ENCODE measurements at regions not wholly inside any gene's neighbourhood (a gene's known extent, or its start where the extent isn't known, plus 50 kb on each side); places are given as distances from the start of the nearest gene placed in this dataset.

DNA sequence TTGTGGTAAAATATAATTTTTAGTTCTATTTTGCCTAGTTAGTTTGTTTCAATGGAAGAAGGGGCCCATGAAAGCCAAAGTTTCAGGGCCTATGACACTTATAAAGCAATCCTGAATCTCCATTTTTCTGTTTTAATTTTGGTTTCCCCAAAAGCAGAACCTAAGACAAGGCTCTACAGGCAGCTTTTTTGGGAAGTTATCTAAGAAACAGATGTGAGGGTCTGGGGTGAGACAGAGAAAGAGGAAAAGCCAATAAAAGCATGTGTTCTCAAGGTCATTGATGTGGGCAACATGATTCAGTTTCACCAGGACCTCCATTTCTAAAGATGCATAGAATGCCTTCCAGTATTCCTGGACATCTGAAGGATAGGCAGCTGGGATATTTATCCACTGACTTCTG lies 598.5 kb downstream of the PDCD6IP start:
- H3K27ac Mint-ChIP-seq (ENCODE audit: unreplicated experiment), result no peak overlapping the region
- H3K27me3 Mint-ChIP-seq (ENCODE audit: low read depth), result no peaks in the 10 kb centered on the region
- H3K4me1 Mint-ChIP-seq (ENCODE audit: low read depth), result peaks cover 4% of the 10 kb centered on the region
- DNase-seq (ENCODE audit: low spot score), result no peak
- H3K9me3 Mint-ChIP-seq (ENCODE audit: low read depth), result peaks cover 31% of the 10 kb centered on the region
- TF ChIP-seq, protein P1, sequence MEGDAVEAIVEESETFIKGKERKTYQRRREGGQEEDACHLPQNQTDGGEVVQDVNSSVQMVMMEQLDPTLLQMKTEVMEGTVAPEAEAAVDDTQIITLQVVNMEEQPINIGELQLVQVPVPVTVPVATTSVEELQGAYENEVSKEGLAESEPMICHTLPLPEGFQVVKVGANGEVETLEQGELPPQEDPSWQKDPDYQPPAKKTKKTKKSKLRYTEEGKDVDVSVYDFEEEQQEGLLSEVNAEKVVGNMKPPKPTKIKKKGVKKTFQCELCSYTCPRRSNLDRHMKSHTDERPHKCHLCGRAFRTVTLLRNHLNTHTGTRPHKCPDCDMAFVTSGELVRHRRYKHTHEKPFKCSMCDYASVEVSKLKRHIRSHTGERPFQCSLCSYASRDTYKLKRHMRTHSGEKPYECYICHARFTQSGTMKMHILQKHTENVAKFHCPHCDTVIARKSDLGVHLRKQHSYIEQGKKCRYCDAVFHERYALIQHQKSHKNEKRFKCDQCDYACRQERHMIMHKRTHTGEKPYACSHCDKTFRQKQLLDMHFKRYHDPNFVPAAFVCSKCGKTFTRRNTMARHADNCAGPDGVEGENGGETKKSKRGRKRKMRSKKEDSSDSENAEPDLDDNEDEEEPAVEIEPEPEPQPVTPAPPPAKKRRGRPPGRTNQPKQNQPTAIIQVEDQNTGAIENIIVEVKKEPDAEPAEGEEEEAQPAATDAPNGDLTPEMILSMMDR (IDR thresholded peaks at IDR 0.05), result no peak
- H3K36me3 Mint-ChIP-seq (ENCODE audit: low read depth), result peaks cover 2% of the 10 kb centered on the region
- no peak overlapping the region for H3K4me3 Mint-ChIP-seq (ENCODE audit: unreplicated experiment)

DNA sequence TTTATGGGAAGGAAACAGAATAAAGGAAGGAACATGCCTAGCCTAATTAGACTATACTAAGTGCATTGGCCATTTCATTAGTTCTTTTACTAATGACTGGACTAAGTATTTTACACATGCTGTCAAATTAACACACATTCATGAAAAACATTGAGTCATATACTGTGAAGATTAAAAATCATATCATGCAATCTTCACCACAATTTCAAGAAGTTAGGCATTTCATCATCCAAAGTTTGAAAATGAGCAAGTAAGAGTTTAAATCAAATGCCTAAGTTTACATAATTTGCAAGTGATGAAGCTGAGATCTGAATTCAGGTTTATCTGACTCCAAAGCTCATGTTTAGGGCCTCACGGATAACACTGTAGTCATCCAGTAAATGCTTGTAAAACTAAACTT lies 601.0 kb downstream of the PDCD6IP start:
- DNase-seq (ENCODE audit: low spot score), result no peak
- no peak overlapping the region for H3K27ac Mint-ChIP-seq (ENCODE audit: unreplicated experiment)
- TF ChIP-seq, protein P1 (IDR thresholded peaks at IDR 0.05), result no peak
- H3K4me3 Mint-ChIP-seq (ENCODE audit: unreplicated experiment), result no peak overlapping the region
- peaks cover 4% of the 10 kb centered on the region for H3K4me1 Mint-ChIP-seq (ENCODE audit: low read depth)
- H3K9me3 Mint-ChIP-seq (ENCODE audit: low read depth), result peaks cover 17% of the 10 kb centered on the region
- H3K27me3 Mint-ChIP-seq (ENCODE audit: low read depth), result no peaks in the 10 kb centered on the region
- peaks cover 2% of the 10 kb centered on the region for H3K36me3 Mint-ChIP-seq (ENCODE audit: low read depth)

DNA sequence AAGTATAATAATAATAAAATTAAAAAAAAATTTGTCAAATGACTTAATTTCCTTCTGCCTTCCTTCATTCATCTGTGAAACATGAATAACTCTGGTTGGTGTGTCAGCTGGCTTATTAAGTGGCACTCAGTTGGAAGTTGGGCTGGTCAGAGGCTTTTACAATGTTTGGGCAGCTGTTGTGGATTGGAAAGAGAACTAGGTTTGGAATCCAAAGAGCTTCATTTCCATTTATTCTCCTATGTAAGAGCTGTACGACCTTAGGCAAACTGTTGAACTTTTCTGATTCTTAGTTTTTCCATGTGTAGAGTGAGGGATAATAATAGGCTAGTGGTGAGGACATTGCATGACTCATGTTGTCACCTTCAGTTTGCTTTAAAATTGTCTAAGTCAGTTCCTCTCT lies 606.7 kb downstream of the PDCD6IP start:
- Mint-ChIP-seq H3K27me3 (ENCODE audit: low read depth) (peaks cover 2% of the 10 kb centered on the region), H3K27ac (ENCODE audit: unreplicated experiment) (no peak overlapping the region), H3K4me1 (ENCODE audit: low read depth) (peaks cover 7% of the 10 kb centered on the region), H3K4me3 (ENCODE audit: unreplicated experiment) (no peak overlapping the region), H3K9me3 (ENCODE audit: low read depth) (peaks cover 10% of the 10 kb centered on the region), H3K36me3 (ENCODE audit: low read depth) (peaks cover 2% of the 10 kb centered on the region)
- TF ChIP-seq, protein P1 (IDR thresholded peaks at IDR 0.05), result no peak
- no peak for DNase-seq (ENCODE audit: low spot score)

- H3K36me3 Mint-ChIP-seq (ENCODE audit: low read depth), result no peaks in the 10 kb centered on the region
- H3K9me3 Mint-ChIP-seq (ENCODE audit: low read depth), result no peaks in the 10 kb centered on the region
- H3K27ac Mint-ChIP-seq (ENCODE audit: unreplicated experiment), result no peak overlapping the region
- DNase-seq (ENCODE audit: low spot score), result no peak
- peaks cover 2% of the 10 kb centered on the region for H3K27me3 Mint-ChIP-seq (ENCODE audit: low read depth)
- H3K4me1 Mint-ChIP-seq (ENCODE audit: low read depth), result peaks cover 7% of the 10 kb centered on the region
- no peak overlapping the region for H3K4me3 Mint-ChIP-seq (ENCODE audit: unreplicated experiment)
- TF ChIP-seq, protein P1 (IDR thresholded peaks at IDR 0.05), result no peak
Observed at GRCh38 chr3:34407281-34407680, 608.9 kb downstream of the PDCD6IP start.

DNA sequence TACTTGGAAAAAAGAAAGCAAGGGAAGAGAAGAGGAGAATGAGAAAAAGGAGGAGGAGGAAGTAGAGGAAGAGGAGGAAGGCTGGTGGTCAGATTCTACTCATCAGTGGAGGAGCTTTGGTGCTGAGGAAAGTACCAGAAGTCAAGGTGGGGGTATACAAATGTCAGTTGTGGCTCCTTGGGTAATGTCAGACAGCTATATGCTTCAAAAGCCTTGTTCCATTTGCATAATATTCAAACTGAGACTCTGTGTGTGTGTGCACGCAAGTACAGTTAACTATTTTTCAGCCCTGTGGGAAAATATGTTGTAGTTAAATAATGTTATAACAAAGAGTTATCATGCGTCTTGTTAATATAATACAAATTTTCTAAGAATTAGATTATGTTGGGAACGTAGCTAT lies 609.7 kb downstream of the PDCD6IP start:
- Mint-ChIP-seq H3K9me3 (ENCODE audit: low read depth) (no peaks in the 10 kb centered on the region), H3K4me1 (ENCODE audit: low read depth) (peaks cover 7% of the 10 kb centered on the region), H3K4me3 (ENCODE audit: unreplicated experiment) (no peak overlapping the region), H3K27ac (ENCODE audit: unreplicated experiment) (no peak overlapping the region), H3K27me3 (ENCODE audit: low read depth) (peaks cover 2% of the 10 kb centered on the region), H3K36me3 (ENCODE audit: low read depth) (no peaks in the 10 kb centered on the region)
- no peak for DNase-seq (ENCODE audit: low spot score)
- TF ChIP-seq, protein P1 (IDR thresholded peaks at IDR 0.05), result no peak
